Skeletal muscle tissue (tissue), 3 donors: ENCODE measurements at regions not wholly inside any gene's neighbourhood (a gene's known extent, or its start where the extent isn't known, plus 50 kb on each side); places are given as distances from the start of the nearest gene placed in this dataset.

Experiments
- H3K27ac ChIP-seq: one replicate; pipeline ENCODE4 v1.7.0; 2013; ENCODE audit warnings: mild to moderate bottlenecking, low read depth, low read length, inconsistent platforms
- H3K27me3 ChIP-seq, 3 donors: one replicate each; pipeline ENCODE4 v1.7.0; 2013; ENCODE audit warnings: low read length in 3 of 3; ENCODE audit not compliant: control insufficient read depth in 3 of 3, insufficient read depth in 3 of 3
- H3K36me3 ChIP-seq, 3 donors: one replicate each; pipeline ENCODE4 v1.7.0; 2013; ENCODE audit warnings: low read length in 3 of 3; ENCODE audit not compliant: control insufficient read depth in 3 of 3, insufficient read depth in 3 of 3
- H3K4me1 ChIP-seq, 3 donors: one replicate each; pipeline ENCODE4 v1.7.0; 2013; ENCODE audit warnings: low read length in 3 of 3, mild to moderate bottlenecking in 3 of 3; ENCODE audit not compliant: control insufficient read depth in 3 of 3, insufficient read depth in 3 of 3
- H3K4me3 ChIP-seq, 3 donors: one replicate each; pipeline ENCODE4 v1.7.0; 2013; ENCODE audit warnings: low read length in 3 of 3
- H3K9ac ChIP-seq, 3 donors: one replicate each; pipeline ENCODE4 v1.7.0; 2013; ENCODE audit warnings: low read length in 3 of 3, mild to moderate bottlenecking in 3 of 3, moderate library complexity in 2 of 3, low read depth in 1 of 3
- H3K9me3 ChIP-seq, 3 donors: one replicate each; pipeline ENCODE4 v1.7.0; 2013; ENCODE audit warnings: low read length in 3 of 3; ENCODE audit not compliant: control insufficient read depth in 3 of 3
- donor health status: Osteomylitis.

GRCh38 chr14:66197276-66197675 lies 288.9 kb upstream of the CCDC196 start:
- Histone ChIP-seq H3K9me3 (no peaks in the 10 kb centered on the region), H3K27me3 (no peaks in the 10 kb centered on the region), H3K27ac (no peak overlapping the region), H3K9ac (no peak overlapping the region), H3K36me3 (no peaks in the 10 kb centered on the region), H3K4me3 (no peak overlapping the region), H3K4me1 (no peaks in the 10 kb centered on the region)

GRCh38 chr14:66206554-66206953 lies 279.6 kb upstream of the CCDC196 start:
- Histone ChIP-seq H3K4me1 (no peaks in the 10 kb centered on the region), H3K9me3 (peaks cover 0 to 4% (median 3%) of the 10 kb centered on the region in 3 donors), H3K4me3 (no peak overlapping the region), H3K9ac (no peak overlapping the region), H3K27ac (no peak overlapping the region), H3K27me3 (no peaks in the 10 kb centered on the region), H3K36me3 (no peaks in the 10 kb centered on the region)

GRCh38 chr14:66216763-66217162 lies 269.4 kb upstream of the CCDC196 start:
- H3K27ac ChIP-seq, result no peak overlapping the region
- H3K36me3 ChIP-seq, result no peaks in the 10 kb centered on the region

GRCh38 chr14:66219886-66220285 lies 266.3 kb upstream of the CCDC196 start:
- H3K9ac ChIP-seq, result no peak overlapping the region
- H3K4me3 ChIP-seq, result no peak overlapping the region
- no peaks in the 10 kb centered on the region for H3K9me3 ChIP-seq
- no peaks in the 10 kb centered on the region for H3K27me3 ChIP-seq
- H3K27ac ChIP-seq, result no peak overlapping the region
- no peaks in the 10 kb centered on the region for H3K4me1 ChIP-seq
- no peaks in the 10 kb centered on the region for H3K36me3 ChIP-seq

More at GRCh38 chr14:66216763-66217162, 269.4 kb upstream of the CCDC196 start:
- Histone ChIP-seq H3K27me3 (no peaks in the 10 kb centered on the region), H3K4me1 (no peaks in the 10 kb centered on the region), H3K9me3 (no peaks in the 10 kb centered on the region), H3K9ac (no peak overlapping the region), H3K4me3 (no peak overlapping the region)

GRCh38 chr14:66224492-66225178 lies 261.5 kb upstream of the CCDC196 start:
- H3K4me1 ChIP-seq, result no peaks in the 10 kb centered on the region
- no peak overlapping the region for H3K4me3 ChIP-seq
- no peak overlapping the region for H3K9ac ChIP-seq
- H3K27ac ChIP-seq, result no peak overlapping the region
- no peaks in the 10 kb centered on the region for H3K36me3 ChIP-seq
- H3K9me3 ChIP-seq, result peaks cover 2 to 3% (median 2%) of the 10 kb centered on the region in 3 donors
- H3K27me3 ChIP-seq, result no peaks in the 10 kb centered on the region

GRCh38 chr14:66225337-66225736 lies 260.8 kb upstream of the CCDC196 start:
- Histone ChIP-seq H3K4me1 (no peaks in the 10 kb centered on the region), H3K4me3 (no peak overlapping the region), H3K9ac (no peak overlapping the region), H3K9me3 (peaks cover 2 to 3% (median 2%) of the 10 kb centered on the region in 3 donors), H3K36me3 (no peaks in the 10 kb centered on the region), H3K27me3 (no peaks in the 10 kb centered on the region), H3K27ac (no peak overlapping the region)

- Histone ChIP-seq H3K27me3 (no peaks in the 10 kb centered on the region), H3K4me1 (no peaks in the 10 kb centered on the region), H3K4me3 (no peak overlapping the region), H3K36me3 (no peaks in the 10 kb centered on the region), H3K9me3 (peaks cover 2 to 3% (median 2%) of the 10 kb centered on the region in 3 donors), H3K27ac (no peak overlapping the region), H3K9ac (no peak overlapping the region)
These were observed 257.8 kb upstream of the CCDC196 start for GRCh38 chr14:66228267-66228970.

GRCh38 chr14:66231820-66232219 lies 254.4 kb upstream of the CCDC196 start:
- H3K4me3 ChIP-seq, result no peak overlapping the region
- no peaks in the 10 kb centered on the region for H3K27me3 ChIP-seq
- no peaks in the 10 kb centered on the region for H3K4me1 ChIP-seq
- no peak overlapping the region for H3K9ac ChIP-seq
- H3K36me3 ChIP-seq, result no peaks in the 10 kb centered on the region
- no peak overlapping the region for H3K27ac ChIP-seq
- peaks cover 2 to 3% (median 2%) of the 10 kb centered on the region in 3 donors for H3K9me3 ChIP-seq

GRCh38 chr14:66233591-66233990 lies 252.6 kb upstream of the CCDC196 start:
- Histone ChIP-seq H3K4me3 (no peak overlapping the region), H3K9ac (no peak overlapping the region), H3K27me3 (no peaks in the 10 kb centered on the region), H3K4me1 (peaks cover 0 to 2% (median 0%) of the 10 kb centered on the region in 3 donors), H3K36me3 (no peaks in the 10 kb centered on the region), H3K27ac (no peak overlapping the region), H3K9me3 (no peaks in the 10 kb centered on the region)

GRCh38 chr14:66234411-66234810 lies 251.8 kb upstream of the CCDC196 start:
- no peaks in the 10 kb centered on the region for H3K9me3 ChIP-seq
- no peaks in the 10 kb centered on the region for H3K27me3 ChIP-seq
- no peak overlapping the region for H3K9ac ChIP-seq
- no peaks in the 10 kb centered on the region for H3K36me3 ChIP-seq
- H3K4me3 ChIP-seq, result no peak overlapping the region
- H3K27ac ChIP-seq, result no peak overlapping the region
- peaks cover 0 to 2% (median 0%) of the 10 kb centered on the region in 3 donors for H3K4me1 ChIP-seq
